Calu3 (cell line): ENCODE measurements at regions not wholly inside any gene's neighbourhood (a gene's known extent, or its start where the extent isn't known, plus 50 kb on each side); places are given as distances from the start of the nearest gene placed in this dataset.

Experiments
- BruUV-seq: library from RNA; stranded (reverse); fragments of 400-500 nt; replicated peaks from 2 replicates; lab custom pipeline; 2021; lab: Mats Ljungman, UMichigan
- CTCF ChIA-PET: fragments of 300-600 bp; sonication (Branson Sonifier 250); formaldehyde crosslinking; loops from one replicate; lab custom pipeline; 2022; ENCODE audit warnings: antibody characterized with exemption; lab: Charles Lee
- DNase-seq: peaks from one replicate; pipeline ENCODE4 v3.0.0; 2022
- H3K27ac Mint-ChIP-seq: one replicate; pipeline ENCODE4 v1.8.0; 2022; ENCODE audit warnings: mixed read lengths; ENCODE audit not compliant: unreplicated experiment
- H3K27me3 Mint-ChIP-seq: one replicate; pipeline ENCODE4 v1.8.0; 2022; ENCODE audit warnings: mixed read lengths; ENCODE audit not compliant: unreplicated experiment
- H3K36me3 Mint-ChIP-seq: one replicate; pipeline ENCODE4 v1.8.0; 2022; ENCODE audit warnings: mild to moderate bottlenecking, moderate library complexity, mixed read lengths; ENCODE audit not compliant: insufficient read depth, unreplicated experiment
- H3K4me1 Mint-ChIP-seq: one replicate; pipeline ENCODE4 v1.8.0; 2022; ENCODE audit warnings: mild to moderate bottlenecking, low read depth, mixed read lengths; ENCODE audit not compliant: unreplicated experiment
- H3K4me3 Mint-ChIP-seq: one replicate; pipeline ENCODE4 v1.8.0; 2022; ENCODE audit warnings: mild to moderate bottlenecking, low read depth, moderate library complexity, mixed read lengths; ENCODE audit not compliant: unreplicated experiment
- H3K9me3 Mint-ChIP-seq: one replicate; pipeline ENCODE4 v1.8.0; 2022; ENCODE audit warnings: low read depth, mixed read lengths; ENCODE audit not compliant: unreplicated experiment
- intact Hi-C: fragments of 100-400 bp; cut with micrococcal nuclease; formaldehyde crosslinking; loops from one replicate; pipeline ENCODE4 v1.10.0; 2022; ENCODE audit not compliant: unreplicated experiment
- TF ChIP-seq, protein P1 (sequence below): fragments of 200-600 bp; IDR thresholded peaks from one replicate; pipeline ENCODE4 v1.8.0; 2022; ENCODE audit warnings: antibody characterized with exemption; ENCODE audit not compliant: unreplicated experiment

DNA sequence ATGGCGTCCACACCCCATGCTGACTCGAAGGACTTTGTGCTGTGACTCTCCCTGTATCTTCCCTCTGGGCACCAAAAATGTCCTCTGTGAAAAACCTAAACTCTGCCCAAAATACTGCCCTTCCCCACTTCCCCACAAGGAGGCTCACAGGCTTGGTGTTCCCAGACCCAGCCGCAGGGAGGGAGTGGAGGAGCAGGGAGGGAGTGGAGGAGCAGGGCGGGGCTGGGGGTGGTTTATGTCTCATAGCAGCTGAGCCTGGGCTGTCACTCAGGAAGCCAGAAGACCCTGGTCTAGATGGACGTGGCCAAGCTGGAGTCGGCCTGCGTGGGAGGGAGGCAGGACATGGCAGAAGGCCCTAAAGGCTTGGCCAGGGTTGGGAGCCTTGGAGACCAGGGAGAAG, 461.7 kb downstream of the PTPRU start:
- intact Hi-C loops = no loop called here
- peaks cover 3% of the 10 kb centered on the region for H3K9me3 Mint-ChIP-seq

DNA sequence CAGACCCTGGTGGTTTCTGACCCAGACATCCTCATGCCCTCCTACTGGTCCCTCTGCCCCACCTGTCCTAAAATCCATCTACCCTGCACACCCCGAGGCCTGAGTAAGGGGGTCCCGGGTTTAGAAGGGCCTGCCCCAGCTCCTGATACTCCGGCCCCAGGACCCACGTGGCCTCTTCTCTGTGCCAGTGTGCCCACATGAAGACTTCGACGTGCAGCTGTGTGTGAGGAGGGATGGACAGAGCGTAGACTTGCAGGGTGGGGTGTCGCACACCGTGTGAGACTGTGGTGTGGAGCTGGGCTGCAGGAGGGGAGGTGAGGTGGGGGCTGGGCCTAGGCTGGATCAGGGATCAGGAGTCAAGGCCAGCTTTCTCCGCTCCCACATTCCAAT, 461.1 kb downstream of the PTPRU start:
- peaks cover 3% of the 10 kb centered on the region for H3K9me3 Mint-ChIP-seq
- CTCF ChIA-PET = no interaction called here
- peaks cover 100% of the 10 kb centered on the region for H3K27me3 Mint-ChIP-seq
- intact Hi-C loops = no loop called here
- no peak overlapping the region for H3K27ac Mint-ChIP-seq
- no TSS peak for BruUV-seq
- H3K36me3 Mint-ChIP-seq = no peaks in the 10 kb centered on the region
- DNase-seq = no peak
- H3K4me3 Mint-ChIP-seq = no peak overlapping the region
- H3K4me1 Mint-ChIP-seq = no peaks in the 10 kb centered on the region
- TF ChIP-seq, protein P1, sequence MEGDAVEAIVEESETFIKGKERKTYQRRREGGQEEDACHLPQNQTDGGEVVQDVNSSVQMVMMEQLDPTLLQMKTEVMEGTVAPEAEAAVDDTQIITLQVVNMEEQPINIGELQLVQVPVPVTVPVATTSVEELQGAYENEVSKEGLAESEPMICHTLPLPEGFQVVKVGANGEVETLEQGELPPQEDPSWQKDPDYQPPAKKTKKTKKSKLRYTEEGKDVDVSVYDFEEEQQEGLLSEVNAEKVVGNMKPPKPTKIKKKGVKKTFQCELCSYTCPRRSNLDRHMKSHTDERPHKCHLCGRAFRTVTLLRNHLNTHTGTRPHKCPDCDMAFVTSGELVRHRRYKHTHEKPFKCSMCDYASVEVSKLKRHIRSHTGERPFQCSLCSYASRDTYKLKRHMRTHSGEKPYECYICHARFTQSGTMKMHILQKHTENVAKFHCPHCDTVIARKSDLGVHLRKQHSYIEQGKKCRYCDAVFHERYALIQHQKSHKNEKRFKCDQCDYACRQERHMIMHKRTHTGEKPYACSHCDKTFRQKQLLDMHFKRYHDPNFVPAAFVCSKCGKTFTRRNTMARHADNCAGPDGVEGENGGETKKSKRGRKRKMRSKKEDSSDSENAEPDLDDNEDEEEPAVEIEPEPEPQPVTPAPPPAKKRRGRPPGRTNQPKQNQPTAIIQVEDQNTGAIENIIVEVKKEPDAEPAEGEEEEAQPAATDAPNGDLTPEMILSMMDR = no peak

More for the DNA sequence above, 461.7 kb downstream of the PTPRU start:
- TF ChIP-seq, protein P1 = peak; percentile 47
- Mint-ChIP-seq H3K27me3 (peaks cover 100% of the 10 kb centered on the region), H3K4me1 (no peaks in the 10 kb centered on the region), H3K4me3 (no peak overlapping the region), H3K36me3 (no peaks in the 10 kb centered on the region), H3K27ac (no peak overlapping the region)
- BruUV-seq = no TSS peak
- CTCF ChIA-PET = interaction anchor here (0.7 kb wide), 1 partner anchor 38 kb away, joined by 4 read pairs; no protein-coding TSS in a partner anchor
- DNase-seq = peak; percentile 67

DNA sequence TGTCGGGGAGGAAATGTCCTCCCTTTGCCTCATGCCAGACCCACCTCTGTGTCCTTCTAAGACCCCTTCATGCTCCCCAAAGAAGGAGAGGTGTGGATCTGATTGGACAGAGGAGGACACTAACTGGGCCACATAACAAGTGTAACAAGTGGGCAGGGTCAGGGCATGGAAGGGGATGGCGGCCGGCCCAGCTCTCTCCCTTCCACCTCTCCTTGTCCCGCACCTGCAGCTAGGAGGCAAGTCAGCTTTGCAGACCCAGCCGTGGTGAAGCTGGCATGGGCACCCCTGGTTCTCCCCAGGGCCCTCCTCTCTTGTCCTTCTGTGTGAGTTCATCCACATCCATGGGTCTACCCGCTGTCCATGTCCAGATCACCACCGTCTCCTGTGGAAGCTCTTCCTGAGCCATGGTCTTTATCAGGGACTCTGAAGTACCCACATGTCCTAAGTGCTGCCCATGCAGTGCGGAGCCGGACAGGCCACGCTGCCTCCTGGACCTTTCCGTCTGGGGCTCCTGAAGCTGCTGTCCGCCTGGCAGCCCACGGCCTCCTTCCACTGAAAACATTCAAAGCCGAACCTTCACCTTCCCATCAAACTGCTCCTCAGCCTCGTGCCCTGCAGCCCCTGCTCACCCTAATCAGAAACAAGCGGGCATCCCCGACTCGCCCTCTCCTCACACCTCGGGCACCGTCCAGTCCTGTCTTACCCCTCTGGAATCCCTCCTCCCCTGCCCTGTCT, 460.5 kb downstream of the PTPRU start:
- H3K27me3 Mint-ChIP-seq = peaks cover 100% of the 10 kb centered on the region
- peaks cover 3% of the 10 kb centered on the region for H3K9me3 Mint-ChIP-seq
- no peak for DNase-seq
- BruUV-seq = no TSS peak
- intact Hi-C loops = no loop called here
- CTCF ChIA-PET = no interaction called here
- TF ChIP-seq, protein P1 = no peak
- H3K4me1 Mint-ChIP-seq = no peaks in the 10 kb centered on the region
- H3K27ac Mint-ChIP-seq = no peak overlapping the region
- H3K4me3 Mint-ChIP-seq = no peak overlapping the region
- no peaks in the 10 kb centered on the region for H3K36me3 Mint-ChIP-seq

DNA sequence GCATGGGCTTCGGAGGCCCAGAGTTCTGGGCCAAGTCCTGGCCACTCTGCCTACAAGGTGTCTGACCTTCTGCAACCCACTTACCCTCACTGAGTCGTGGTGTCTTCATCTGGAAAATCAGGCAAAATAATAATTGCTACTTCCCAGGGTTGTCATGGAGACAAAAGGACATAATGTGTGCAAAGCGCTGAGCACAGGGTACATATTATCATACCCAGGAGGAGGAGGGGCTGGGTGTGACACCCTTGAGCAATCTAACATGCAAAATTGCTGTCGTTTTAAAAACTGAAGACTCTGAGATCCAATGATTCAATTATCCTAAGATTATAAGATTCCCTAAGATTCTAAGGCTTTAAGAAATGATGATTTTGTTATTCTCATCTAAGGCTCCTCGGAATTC, 459.5 kb downstream of the PTPRU start:
- CTCF ChIA-PET = no interaction called here
- no peak for DNase-seq
- H3K27me3 Mint-ChIP-seq = peaks cover 100% of the 10 kb centered on the region
- no TSS peak for BruUV-seq
- TF ChIP-seq, protein P1 = no peak
- H3K4me3 Mint-ChIP-seq = no peak overlapping the region
- no peaks in the 10 kb centered on the region for H3K36me3 Mint-ChIP-seq
- H3K4me1 Mint-ChIP-seq = no peaks in the 10 kb centered on the region
- no peak overlapping the region for H3K27ac Mint-ChIP-seq
- intact Hi-C loops = no loop called here
- peaks cover 3% of the 10 kb centered on the region for H3K9me3 Mint-ChIP-seq
